ENCODE measurements at regions not wholly inside any gene's neighbourhood (a gene's known extent, or its start where the extent isn't known, plus 50 kb on each side); places are given as distances from the start of the nearest gene placed in this dataset.
A peak's percentile ranks its signal among the peaks of the same experiment; 100 is the strongest.
"Not testable (repeated sequence)": the region's sequence is repeated elsewhere in the genome, so short reads cannot be mapped to it uniquely, and the experiment has no call there.

- TF ChIP-seq JUND (IDR thresholded peaks at IDR 0.05; ENCODE audit: low read depth), result no peak
- no peak for DNase-seq (ENCODE audit: low read depth in 1 of 2, low spot score in 1 of 2)
- in situ Hi-C loops (cut with HindIII; ENCODE audit: low pct_unique_long_range_greater_than_20kb, low sequenced_read_pairs), result no loop called here
These were observed 124.8 kb upstream of the COL5A2 start for GRCh38 chr2:189304360-189304759.

DNA sequence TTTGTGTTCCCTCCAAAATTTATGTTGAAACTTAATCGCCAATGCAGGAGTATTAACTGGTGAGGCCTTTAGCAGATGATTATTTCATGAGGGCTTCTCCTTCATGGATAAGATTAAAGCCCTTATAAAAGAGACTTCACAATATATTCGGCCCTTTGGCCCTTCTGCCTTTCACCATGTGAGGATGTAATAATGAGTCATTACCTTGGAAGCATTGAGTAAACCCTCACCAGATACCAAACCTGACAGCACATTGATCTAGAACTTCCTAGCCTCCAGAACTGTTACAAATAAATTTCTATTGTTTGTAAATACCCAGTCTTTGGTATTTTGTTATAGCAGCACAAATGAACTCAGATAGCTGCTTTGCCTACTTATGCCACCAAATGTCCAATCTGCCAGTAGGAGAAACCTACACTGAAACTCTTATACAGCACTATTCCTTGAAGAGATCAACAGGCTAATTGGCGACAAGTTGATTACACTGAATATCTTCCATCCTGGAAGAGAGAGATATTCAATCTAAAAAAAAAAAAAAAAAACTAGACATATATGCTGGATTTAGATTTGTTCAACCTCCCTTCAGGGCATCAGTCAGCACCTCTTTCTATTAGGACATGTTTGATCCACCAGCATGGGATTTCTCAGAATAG is 125.9 kb upstream of the COL5A2 start:
- in situ Hi-C loops (cut with HindIII; ENCODE audit: low pct_unique_long_range_greater_than_20kb, low sequenced_read_pairs), result no loop called here
- TF ChIP-seq JUND (IDR thresholded peaks at IDR 0.05; ENCODE audit: low read depth), result no peak
- no peak for DNase-seq (ENCODE audit: low read depth in 1 of 2, low spot score in 1 of 2)

- in situ Hi-C loops (cut with HindIII; ENCODE audit: low pct_unique_long_range_greater_than_20kb, low sequenced_read_pairs), result no loop called here
- DNase-seq (ENCODE audit: low read depth in 1 of 2, low spot score in 1 of 2), result no peak
These were observed 127.0 kb upstream of the COL5A2 start for GRCh38 chr2:189306525-189306924.

GRCh38 chr2:189308056-189308790 is 128.7 kb upstream of the COL5A2 start:
- in situ Hi-C loops (cut with HindIII; ENCODE audit: low pct_unique_long_range_greater_than_20kb, low sequenced_read_pairs), result no loop called here
- no peak for DNase-seq (ENCODE audit: low read depth in 1 of 2, low spot score in 1 of 2)
- TF ChIP-seq JUND (IDR thresholded peaks at IDR 0.05; ENCODE audit: low read depth), result no peak

More at GRCh38 chr2:189306525-189306924, 127.0 kb upstream of the COL5A2 start:
- no peak for TF ChIP-seq JUND (IDR thresholded peaks at IDR 0.05; ENCODE audit: low read depth)

- TF ChIP-seq JUND (IDR thresholded peaks at IDR 0.05; ENCODE audit: low read depth), result no peak
- DNase-seq (ENCODE audit: low read depth in 1 of 2, low spot score in 1 of 2), result no peak
- in situ Hi-C loops (cut with HindIII; ENCODE audit: low pct_unique_long_range_greater_than_20kb, low sequenced_read_pairs), result no loop called here
These were observed 129.8 kb upstream of the COL5A2 start for GRCh38 chr2:189309331-189309730.

DNA sequence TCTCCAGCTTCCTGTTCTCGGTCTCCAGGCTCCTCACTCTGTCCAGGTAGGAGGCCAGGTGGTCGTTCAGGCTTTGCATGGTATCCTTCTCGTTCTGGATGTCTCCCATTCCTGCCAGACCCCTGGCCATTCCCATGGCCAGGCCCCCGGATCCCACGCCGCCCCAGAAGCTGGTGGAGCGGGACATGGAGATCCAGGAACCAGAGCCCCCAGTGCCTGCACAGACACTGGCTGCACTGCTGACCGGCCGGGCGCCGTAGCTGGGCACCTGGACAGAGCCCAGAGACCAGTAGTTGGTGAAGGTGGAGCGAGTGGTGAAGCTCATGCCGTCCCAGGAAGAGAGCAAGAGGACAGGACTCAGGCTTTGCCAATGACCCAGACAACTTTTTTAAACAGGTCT is 129.1 kb upstream of the WDR75 start:
- in situ Hi-C loops (cut with HindIII; ENCODE audit: low pct_unique_long_range_greater_than_20kb, low sequenced_read_pairs), result no loop called here
- no peak for TF ChIP-seq JUND (IDR thresholded peaks at IDR 0.05; ENCODE audit: low read depth)
- no peak for DNase-seq (ENCODE audit: low read depth in 1 of 2, low spot score in 1 of 2)

DNA sequence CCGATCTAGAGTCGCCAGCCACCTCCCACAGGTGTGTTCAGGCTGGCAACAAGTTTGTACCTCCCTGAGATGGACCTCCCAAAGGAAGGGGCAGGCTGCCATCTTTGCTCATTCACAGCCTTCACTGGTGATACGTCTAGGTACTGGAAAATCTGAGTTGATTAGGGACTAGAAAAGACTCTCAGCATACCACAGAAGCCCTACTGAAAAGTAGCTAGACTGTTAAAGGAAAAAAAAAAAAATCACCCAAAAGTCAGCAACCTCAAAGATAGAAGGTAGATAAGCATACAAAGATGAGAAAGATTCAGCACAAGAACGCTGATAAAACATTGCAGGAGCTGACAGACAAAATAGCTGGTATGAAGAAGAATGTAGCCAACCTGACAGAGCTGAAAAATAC is 128.6 kb upstream of the WDR75 start:
- TF ChIP-seq JUND (IDR thresholded peaks at IDR 0.05; ENCODE audit: low read depth), result no peak

DNA sequence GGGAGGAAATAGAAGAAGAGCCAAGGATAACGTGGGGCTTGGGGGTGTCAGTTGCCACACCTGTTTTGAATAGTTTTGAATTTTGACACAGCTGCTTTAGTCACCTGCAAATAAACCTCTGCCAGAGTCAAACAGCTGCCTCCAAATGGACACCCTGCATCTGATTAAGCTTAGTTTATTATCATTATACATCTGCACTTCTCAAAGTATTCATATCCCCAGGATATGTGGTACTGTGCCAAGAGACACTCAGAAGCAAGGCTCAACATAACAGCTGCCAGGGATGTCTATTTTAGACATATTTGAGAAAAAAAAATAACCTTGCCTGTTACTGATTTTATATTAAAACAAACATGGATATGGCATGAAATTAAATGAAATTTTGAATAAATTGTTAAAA is 122.5 kb upstream of the WDR75 start:
- in situ Hi-C loops (cut with HindIII; ENCODE audit: low pct_unique_long_range_greater_than_20kb, low sequenced_read_pairs), result no loop called here
- TF ChIP-seq JUND (IDR thresholded peaks at IDR 0.05; ENCODE audit: low read depth), result no peak
- peak in 1 of 2 experiments; percentile 4 for DNase-seq (ENCODE audit: low read depth in 1 of 2, low spot score in 1 of 2)

More for the DNA sequence above, 128.6 kb upstream of the WDR75 start:
- DNase-seq (ENCODE audit: low read depth in 1 of 2, low spot score in 1 of 2), result no peak
- in situ Hi-C loops (cut with HindIII; ENCODE audit: low pct_unique_long_range_greater_than_20kb, low sequenced_read_pairs), result no loop called here

- in situ Hi-C loops (cut with HindIII; ENCODE audit: low pct_unique_long_range_greater_than_20kb, low sequenced_read_pairs); DNase-seq (ENCODE audit: low read depth in 1 of 2, low spot score in 1 of 2): not testable (repeated sequence)
These were observed 121.8 kb upstream of the WDR75 start for GRCh38 chr2:189319424-189319823.

GRCh38 chr2:189327879-189328847 is 113.1 kb upstream of the WDR75 start:
- no peak for DNase-seq (ENCODE audit: low read depth in 1 of 2, low spot score in 1 of 2)
- in situ Hi-C loops (cut with HindIII; ENCODE audit: low pct_unique_long_range_greater_than_20kb, low sequenced_read_pairs), result no loop called here
- no peak for TF ChIP-seq JUND (IDR thresholded peaks at IDR 0.05; ENCODE audit: low read depth)

DNA sequence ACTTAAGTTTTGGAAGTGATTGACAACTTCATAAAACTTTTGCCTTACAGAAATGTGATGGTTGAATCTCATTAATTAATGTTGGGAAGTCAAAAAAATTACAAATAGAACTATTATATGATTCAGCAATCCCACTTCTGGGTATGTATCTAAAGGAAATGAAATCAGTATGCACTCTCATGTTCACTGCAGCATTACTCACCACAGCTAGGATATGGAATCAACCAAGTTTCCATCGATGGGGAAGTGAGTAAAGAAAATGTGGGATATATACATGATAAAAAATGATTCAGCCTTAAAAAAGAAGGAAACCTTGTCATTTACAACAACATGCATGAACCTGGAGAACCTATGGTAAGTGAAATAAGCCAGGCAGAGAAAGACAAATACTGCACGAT is 112.4 kb upstream of the WDR75 start:
- no peak for TF ChIP-seq JUND (IDR thresholded peaks at IDR 0.05; ENCODE audit: low read depth)
- DNase-seq (ENCODE audit: low read depth in 1 of 2, low spot score in 1 of 2), result no peak
- in situ Hi-C loops (cut with HindIII; ENCODE audit: low pct_unique_long_range_greater_than_20kb, low sequenced_read_pairs), result no loop called here

GRCh38 chr2:189336276-189336975 is 104.8 kb upstream of the WDR75 start:
- no peak for DNase-seq (ENCODE audit: low read depth in 1 of 2, low spot score in 1 of 2)
- in situ Hi-C loops (cut with HindIII; ENCODE audit: low pct_unique_long_range_greater_than_20kb, low sequenced_read_pairs), result no loop called here
- TF ChIP-seq JUND (IDR thresholded peaks at IDR 0.05; ENCODE audit: low read depth), result no peak

Data from T47D (cell line).